Spinal cord (tissue), 9 donors: ENCODE measurements at regions not wholly inside any gene's neighbourhood (a gene's known extent, or its start where the extent isn't known, plus 50 kb on each side); places are given as distances from the start of the nearest gene placed in this dataset.
A peak's percentile ranks its signal among the peaks of the same experiment; 100 is the strongest.
"Not testable (repeated sequence)": the region's sequence is repeated elsewhere in the genome, so short reads cannot be mapped to it uniquely, and the experiment has no call there.

Experiments used
- DNase-seq, 6 donors: peaks; one replicate each; pipeline versions ENCODE4 v3.0.0 to v3.0.0-alpha.2; 2013 to 2015; ENCODE audit warnings: low spot score in 6 of 6, low read depth in 4 of 6
- H3K27ac ChIP-seq: one replicate; pipeline ENCODE4 v1.5.1; 2013; ENCODE audit warnings: low read depth, low read length, control low read depth
- H3K27me3 ChIP-seq: one replicate; pipeline ENCODE4 v1.6.1; 2013; ENCODE audit warnings: low read length; ENCODE audit not compliant: control insufficient read depth, insufficient read depth
- H3K36me3 ChIP-seq: one replicate; pipeline ENCODE4 v1.6.1; 2013; ENCODE audit warnings: low read length; ENCODE audit not compliant: control insufficient read depth, insufficient read depth
- H3K4me1 ChIP-seq: one replicate; pipeline ENCODE4 v1.6.1; 2013; ENCODE audit warnings: low read length; ENCODE audit not compliant: control insufficient read depth, insufficient read depth
- H3K4me3 ChIP-seq: one replicate; pipeline ENCODE4 v1.5.1; 2013; ENCODE audit warnings: low read depth, low read length, control low read depth
- H3K9me3 ChIP-seq: one replicate; pipeline ENCODE4 v1.6.1; 2013; ENCODE audit warnings: low read length; ENCODE audit not compliant: control insufficient read depth, insufficient read depth
- WGBS: methylation state at CpG from one replicate; pipeline ENCODE4 v1.1.5; 2013; ENCODE audit warnings: missing lambda C conversion rate; ENCODE audit not compliant: insufficient coverage; 5-methylcytosine and 5-hydroxymethylcytosine counted together
- donor health status: healthy.

DNA sequence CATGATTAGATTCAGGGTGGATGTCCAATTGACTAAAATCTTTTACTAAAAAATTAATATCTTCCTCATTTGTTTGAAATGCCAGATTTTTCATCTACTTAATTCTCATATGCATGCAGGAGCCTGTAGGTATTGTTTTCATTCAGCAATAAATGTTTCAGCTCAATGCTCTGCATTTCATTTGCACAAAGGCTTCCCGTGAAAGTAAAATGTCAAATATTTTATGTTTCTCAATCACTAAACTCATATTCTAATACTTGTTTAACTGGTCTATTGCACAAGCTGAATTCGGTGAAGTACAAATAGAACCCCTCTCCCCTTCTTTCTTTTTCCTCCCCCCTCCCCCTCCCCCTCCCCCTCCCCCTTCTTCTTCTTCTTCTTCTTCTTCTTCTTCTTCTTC lies 175.9 kb downstream of the MCHR2 start:
- no peaks in the 10 kb centered on the region for H3K9me3 ChIP-seq
- H3K27me3 ChIP-seq = no peaks in the 10 kb centered on the region
- H3K36me3 ChIP-seq = no peaks in the 10 kb centered on the region
- no peaks in the 10 kb centered on the region for H3K4me1 ChIP-seq
- no peak overlapping the region for H3K27ac ChIP-seq
- H3K4me3 ChIP-seq = no peak overlapping the region
- no peak for DNase-seq
- WGBS = 100% methylated on average over 1 of the region's 2 CpGs

DNA sequence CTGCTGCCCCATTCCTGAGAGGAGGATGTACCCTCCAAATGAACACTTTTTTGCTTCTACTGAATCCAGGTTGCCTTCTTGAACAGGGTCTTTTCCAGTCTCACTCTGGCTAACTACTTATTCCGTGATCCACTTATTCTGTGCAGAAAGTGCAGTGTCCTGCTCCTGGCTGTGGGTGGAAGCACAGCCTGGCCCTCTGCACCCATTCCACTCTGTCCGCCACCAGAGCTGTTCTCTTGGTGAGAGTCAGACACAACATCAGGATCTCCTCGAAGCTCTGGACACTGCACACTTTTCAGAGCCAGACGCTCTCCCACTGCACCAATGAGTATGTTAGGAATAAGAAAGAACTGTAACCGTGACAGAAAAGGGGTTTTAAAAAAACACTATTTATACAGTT lies 174.2 kb downstream of the MCHR2 start:
- Histone ChIP-seq H3K4me3 (no peak overlapping the region), H3K27ac (no peak overlapping the region), H3K36me3 (no peaks in the 10 kb centered on the region), H3K9me3 (no peaks in the 10 kb centered on the region), H3K27me3 (no peaks in the 10 kb centered on the region), H3K4me1 (no peaks in the 10 kb centered on the region)
- 92% methylated on average over 1 of the region's 5 CpGs for WGBS
- DNase-seq = no peak

GRCh38 chr6:99821164-99821563 lies 172.9 kb downstream of the MCHR2 start:
- 86% methylated on average over 2 of the region's 6 CpGs for WGBS
- Histone ChIP-seq H3K36me3 (no peaks in the 10 kb centered on the region), H3K27ac (no peak overlapping the region), H3K4me1 (no peaks in the 10 kb centered on the region), H3K27me3 (no peaks in the 10 kb centered on the region), H3K4me3 (no peak overlapping the region), H3K9me3 (no peaks in the 10 kb centered on the region)
- no peak for DNase-seq

DNA sequence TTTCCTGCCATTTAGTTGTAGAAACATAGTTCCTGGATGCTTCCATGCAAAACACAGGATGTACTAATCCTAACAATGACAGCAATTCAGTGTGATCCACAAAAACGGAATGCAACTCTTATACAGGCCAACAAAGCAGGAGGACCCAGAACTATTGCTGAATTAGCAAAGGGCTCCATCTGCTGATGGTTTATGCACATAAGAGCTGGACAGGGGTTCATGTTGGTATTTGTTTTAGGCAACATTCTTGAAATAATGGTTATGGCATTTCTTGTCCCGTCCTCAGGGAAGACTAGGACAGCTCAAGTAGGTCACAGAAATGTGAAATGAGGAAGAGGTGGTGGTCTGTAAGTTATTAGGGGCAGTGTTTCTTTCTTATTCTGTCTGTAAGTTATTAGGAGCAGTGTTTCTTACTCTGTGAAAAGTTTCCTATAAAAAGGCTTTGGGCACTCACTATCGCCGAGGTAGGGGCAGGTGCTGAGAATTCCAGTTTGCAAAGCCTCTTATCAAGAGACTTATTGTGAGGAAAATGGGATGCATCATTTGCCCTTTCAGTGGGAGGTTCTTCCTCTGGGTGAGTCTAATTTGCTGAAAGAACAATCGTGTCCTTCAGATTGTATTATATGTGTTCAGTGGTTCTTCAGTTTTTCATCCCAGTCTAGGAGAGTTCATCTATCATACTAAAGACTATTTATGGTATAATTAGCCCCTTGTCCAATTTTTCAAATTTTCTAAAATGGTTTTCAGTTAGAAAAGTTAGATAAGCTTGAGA lies 171.1 kb downstream of the MCHR2 start:
- 4% methylated on average over 4 of the region's 5 CpGs for WGBS
- no peaks in the 10 kb centered on the region for H3K27me3 ChIP-seq
- no peak overlapping the region for H3K4me3 ChIP-seq
- peak; percentile 17 to 89 (median 25) for DNase-seq
- no peak overlapping the region for H3K27ac ChIP-seq
- no peaks in the 10 kb centered on the region for H3K9me3 ChIP-seq
- no peaks in the 10 kb centered on the region for H3K4me1 ChIP-seq
- H3K36me3 ChIP-seq = no peaks in the 10 kb centered on the region

GRCh38 chr6:99823513-99824235 lies 170.3 kb downstream of the MCHR2 start:
- not testable (repeated sequence) for DNase-seq, H3K4me3 ChIP-seq, H3K36me3 ChIP-seq, H3K27ac ChIP-seq, H3K27me3 ChIP-seq, H3K4me1 ChIP-seq, H3K9me3 ChIP-seq
- no CpG with 5 or more reads among the region's 34 CpGs for WGBS

DNA sequence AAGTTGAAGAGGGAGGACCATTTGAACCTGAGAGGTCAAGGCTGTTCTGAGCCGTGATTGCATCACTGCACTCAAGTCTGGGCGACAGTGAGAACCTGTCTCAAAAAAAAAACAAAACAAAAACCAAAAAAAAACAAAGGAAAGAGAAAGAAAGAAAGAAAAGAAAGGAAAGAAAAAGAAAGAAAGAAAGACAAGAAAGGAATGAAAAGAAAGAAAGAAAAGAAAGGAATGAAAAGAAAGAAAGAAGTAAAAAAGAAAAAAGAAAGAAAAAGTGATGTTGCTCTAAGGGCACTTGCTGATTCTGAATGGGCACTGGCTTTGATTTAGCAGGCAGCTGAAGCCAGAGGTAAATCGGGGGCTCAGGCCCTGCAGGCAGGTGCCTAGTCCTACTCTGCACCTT lies 161.0 kb downstream of the MCHR2 start:
- Histone ChIP-seq H3K27me3 (no peaks in the 10 kb centered on the region), H3K36me3 (no peaks in the 10 kb centered on the region), H3K27ac (no peak overlapping the region), H3K4me3 (no peak overlapping the region), H3K4me1 (no peaks in the 10 kb centered on the region), H3K9me3 (no peaks in the 10 kb centered on the region)
- no peak for DNase-seq
- WGBS = 71% methylated on average over 1 of the region's 3 CpGs

DNA sequence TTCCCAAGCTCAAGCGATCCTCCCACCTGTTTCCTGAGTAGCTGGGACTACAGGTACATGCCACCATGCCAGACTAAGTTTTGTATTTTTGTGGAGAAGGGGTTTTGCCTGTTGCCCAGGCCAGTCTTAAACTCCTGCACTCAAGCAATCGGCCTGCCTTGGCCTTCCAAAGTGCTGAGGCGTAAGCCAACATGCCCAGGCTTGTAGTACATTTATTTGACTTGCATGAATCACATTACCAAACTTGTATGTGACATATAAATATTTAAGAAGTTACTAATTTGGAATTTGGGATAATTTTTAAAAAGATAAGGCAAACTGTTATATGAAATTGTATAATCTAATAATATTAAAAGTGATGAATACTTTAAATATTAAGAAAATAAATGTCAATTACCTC lies 157.6 kb downstream of the MCHR2 start:
- WGBS = no CpG with 5 or more reads among the region's 3 CpGs
- Histone ChIP-seq H3K27me3 (no peaks in the 10 kb centered on the region), H3K4me3 (no peak overlapping the region), H3K9me3 (no peaks in the 10 kb centered on the region), H3K4me1 (no peaks in the 10 kb centered on the region), H3K36me3 (no peaks in the 10 kb centered on the region), H3K27ac (no peak overlapping the region)
- DNase-seq = no peak

- Histone ChIP-seq H3K9me3 (no peaks in the 10 kb centered on the region), H3K36me3 (no peaks in the 10 kb centered on the region), H3K4me3 (no peak overlapping the region), H3K27me3 (no peaks in the 10 kb centered on the region), H3K4me1 (no peaks in the 10 kb centered on the region), H3K27ac (no peak overlapping the region)
- WGBS = 85% methylated on average over 2 of the region's 2 CpGs
- DNase-seq = no peak
Observed at GRCh38 chr6:99838607-99839006, 155.4 kb downstream of the MCHR2 start.

- no peaks in the 10 kb centered on the region for H3K9me3 ChIP-seq
- no peak overlapping the region for H3K27ac ChIP-seq
- no peaks in the 10 kb centered on the region for H3K36me3 ChIP-seq
- DNase-seq = no peak
- no peaks in the 10 kb centered on the region for H3K27me3 ChIP-seq
- WGBS = 25% methylated on average over 1 of the region's 1 CpG
- H3K4me1 ChIP-seq = no peaks in the 10 kb centered on the region
- H3K4me3 ChIP-seq = no peak overlapping the region
Observed at GRCh38 chr6:99841297-99841696, 152.7 kb downstream of the MCHR2 start.

- WGBS = no CpG with 5 or more reads among the region's 2 CpGs
- Histone ChIP-seq H3K36me3 (no peaks in the 10 kb centered on the region), H3K9me3 (no peaks in the 10 kb centered on the region), H3K27ac (no peak overlapping the region), H3K27me3 (no peaks in the 10 kb centered on the region), H3K4me1 (no peaks in the 10 kb centered on the region), H3K4me3 (no peak overlapping the region)
- DNase-seq = peak in 1 of 6 donors; percentile 64
Observed at GRCh38 chr6:99846006-99846405, 148.0 kb downstream of the MCHR2 start.
